Right forelimb (tissue), 1 donor: ENCODE measurements at regions not wholly inside any gene's neighbourhood (a gene's known extent, or its start where the extent isn't known, plus 50 kb on each side); places are given as distances from the start of the nearest gene placed in this dataset.
"Not testable (repeated sequence)": the region's sequence is repeated elsewhere in the genome, so short reads cannot be mapped to it uniquely, and the experiment has no call there.

Experiments
- DNase-seq: peaks from one replicate; pipeline ENCODE4 v3.0.0-alpha.2; 2018

DNA sequence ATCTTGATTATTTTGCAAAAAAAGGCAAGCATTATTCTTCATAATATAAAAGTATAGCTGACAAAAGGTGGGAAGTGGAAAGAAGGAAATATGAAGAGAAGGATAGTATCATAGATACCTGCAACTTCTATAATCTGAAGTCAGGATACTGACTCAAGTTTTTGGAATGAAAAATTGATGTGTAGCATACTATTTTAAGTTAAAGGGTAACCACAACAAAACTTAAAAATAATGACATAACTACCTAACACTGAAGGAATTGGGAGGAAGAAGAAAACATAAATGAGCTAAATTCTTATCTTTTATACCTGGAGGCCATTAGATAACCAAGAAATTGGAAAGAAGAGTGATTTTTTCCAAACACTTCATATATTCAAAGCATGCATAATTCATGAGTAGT, 51.8 kb upstream of the TLE1 start:
- no peak for DNase-seq

- no peak for DNase-seq
These were observed 58.7 kb upstream of the TLE1 start for GRCh38 chr9:81748091-81748490.

- DNase-seq, result no peak
These were observed 64.1 kb upstream of the TLE1 start for GRCh38 chr9:81753436-81753835.

GRCh38 chr9:81754245-81754644, 64.9 kb upstream of the TLE1 start:
- no peak for DNase-seq

GRCh38 chr9:81755721-81756120, 66.4 kb upstream of the TLE1 start:
- DNase-seq, result no peak

GRCh38 chr9:81756561-81756960, 67.2 kb upstream of the TLE1 start:
- DNase-seq, result no peak

- no peak for DNase-seq
These were observed 68.9 kb upstream of the TLE1 start for GRCh38 chr9:81758123-81758797.

DNA sequence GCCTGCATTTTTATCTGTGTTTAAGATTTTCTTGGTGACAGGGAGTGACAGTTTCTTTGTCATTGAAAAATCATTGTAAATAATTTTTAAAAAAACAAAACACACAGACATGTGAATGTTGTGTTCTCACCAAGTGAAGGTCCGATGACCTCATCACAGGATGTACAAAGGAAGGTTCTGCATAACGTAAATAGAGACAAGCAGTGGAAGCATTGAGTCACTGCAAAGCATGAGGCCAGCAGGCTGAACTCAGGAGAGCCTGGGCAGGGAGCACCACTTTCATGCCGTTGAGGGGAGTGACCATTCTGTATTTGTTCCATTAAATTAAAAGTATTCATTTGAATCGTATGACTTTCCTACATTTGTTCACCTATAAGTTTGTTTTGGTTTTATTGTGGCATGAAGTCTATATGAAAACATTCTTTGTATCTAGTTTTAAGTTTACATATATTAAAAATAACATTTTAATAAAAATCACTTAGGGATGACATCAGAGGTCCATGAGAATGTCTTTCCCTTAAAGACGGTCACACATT, 70.4 kb upstream of the TLE1 start:
- DNase-seq, result no peak

GRCh38 chr9:81767921-81768320, 78.6 kb upstream of the TLE1 start:
- no peak for DNase-seq

- no peak for DNase-seq
These were observed 82.2 kb upstream of the TLE1 start for GRCh38 chr9:81771571-81771970.

DNA sequence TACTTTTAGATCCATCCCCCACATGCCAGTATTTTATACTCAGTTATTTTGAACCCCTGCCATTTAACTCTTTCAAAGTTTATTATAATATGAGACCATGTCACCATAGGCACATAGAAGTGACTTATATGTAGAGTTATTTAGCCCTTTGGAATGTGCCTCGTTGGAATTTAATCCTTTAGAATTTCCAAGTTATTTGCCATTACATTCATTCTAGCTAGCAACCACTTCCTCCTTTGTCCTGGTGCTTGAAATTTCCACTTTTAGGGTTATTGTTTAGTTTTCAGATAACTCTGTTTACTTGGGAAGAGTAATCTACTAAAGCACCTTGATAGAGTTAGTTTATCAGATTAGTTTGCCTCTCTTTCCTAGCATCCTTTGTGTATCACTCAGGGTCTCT, 82.8 kb upstream of the TLE1 start:
- no peak for DNase-seq

DNA sequence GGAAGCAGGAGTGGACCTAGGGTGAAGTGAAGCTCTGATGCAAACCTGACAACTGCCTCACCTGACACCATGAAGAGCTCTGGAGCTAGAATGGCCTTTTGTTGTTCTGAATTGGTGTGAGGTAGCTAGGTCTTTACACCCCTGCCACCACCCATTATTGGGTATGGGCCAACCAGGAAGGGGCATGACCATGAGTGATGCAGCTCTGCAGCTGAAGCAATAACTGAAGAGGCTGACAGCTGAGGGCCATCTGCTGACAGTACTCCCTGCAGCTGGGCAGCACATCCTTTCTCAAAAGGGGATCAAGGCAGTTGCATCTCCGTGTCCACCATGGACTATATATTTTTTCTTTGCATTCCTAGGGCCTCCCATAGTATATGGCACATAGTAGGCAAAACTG, 87.0 kb upstream of the TLE1 start:
- no peak for DNase-seq

DNA sequence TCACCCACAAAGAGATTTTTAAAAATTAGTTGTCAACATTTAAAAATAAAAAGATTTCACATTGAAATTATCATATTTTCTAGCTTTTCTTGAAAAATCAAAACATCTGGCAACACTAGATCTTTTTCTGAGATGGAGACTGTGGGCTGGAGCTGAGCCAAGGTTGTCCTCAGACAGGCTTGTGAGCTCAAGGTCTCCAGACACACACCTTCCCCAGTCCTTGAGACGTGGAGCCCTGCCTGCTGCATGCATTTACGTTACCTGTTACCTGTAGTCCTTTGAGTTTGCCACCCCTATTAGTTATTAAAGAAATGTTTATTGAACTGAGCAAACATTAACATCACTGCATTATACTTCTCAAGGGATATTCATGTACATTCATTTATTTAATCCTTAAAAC, 87.5 kb upstream of the TLE1 start:
- DNase-seq, result no peak

DNA sequence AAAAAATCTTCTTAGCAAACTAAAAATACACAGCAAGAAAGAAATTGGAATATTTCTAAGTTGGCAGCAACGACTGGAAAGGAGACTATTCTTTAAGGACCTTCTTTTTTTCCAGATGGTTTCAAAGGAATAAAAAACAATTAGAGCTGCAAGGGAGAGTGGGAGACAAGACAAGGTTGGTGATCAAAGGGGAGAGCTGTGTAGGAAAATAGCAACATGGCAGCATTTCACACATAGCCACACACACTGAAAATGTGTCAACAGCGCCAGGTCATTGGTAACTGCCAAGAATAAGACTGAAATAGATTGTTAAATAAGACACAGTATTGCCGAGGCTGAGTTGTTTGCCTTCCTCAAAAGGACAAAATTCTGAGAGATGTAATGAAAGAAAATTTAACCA, 88.1 kb upstream of the TLE1 start:
- DNase-seq, result no peak

DNA sequence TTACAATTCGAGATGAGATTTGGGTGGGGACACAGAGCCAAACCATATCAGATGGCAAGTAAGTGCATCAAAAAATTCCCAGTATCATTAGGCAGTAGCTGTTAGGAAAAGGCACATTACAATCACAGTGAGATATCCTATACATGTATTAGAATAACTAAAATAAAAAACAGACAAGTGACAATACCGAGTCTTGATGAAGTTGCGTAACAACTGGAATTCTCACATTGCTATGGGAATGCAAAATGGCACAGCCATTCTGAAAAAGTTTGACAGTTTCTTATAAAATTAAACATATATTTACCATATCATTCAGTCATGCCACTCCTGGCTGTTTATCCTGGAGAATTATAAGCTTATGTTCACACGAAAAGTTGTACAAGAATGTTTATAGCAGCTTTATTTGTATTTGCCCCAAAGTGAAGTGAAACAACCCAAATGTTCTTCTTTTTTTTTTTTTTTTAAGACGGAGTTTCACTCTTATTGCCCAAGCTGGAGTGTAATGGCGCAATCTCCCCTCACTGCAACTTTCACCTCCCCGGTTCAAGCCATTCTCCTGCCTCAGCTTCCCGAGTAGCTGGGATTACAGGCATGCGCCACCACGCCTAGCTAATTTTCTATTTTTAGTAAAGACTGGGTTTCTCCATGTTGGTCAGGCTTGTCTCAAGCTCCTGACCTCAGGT, 93.1 kb upstream of the TLE1 start:
- no peak for DNase-seq

DNA sequence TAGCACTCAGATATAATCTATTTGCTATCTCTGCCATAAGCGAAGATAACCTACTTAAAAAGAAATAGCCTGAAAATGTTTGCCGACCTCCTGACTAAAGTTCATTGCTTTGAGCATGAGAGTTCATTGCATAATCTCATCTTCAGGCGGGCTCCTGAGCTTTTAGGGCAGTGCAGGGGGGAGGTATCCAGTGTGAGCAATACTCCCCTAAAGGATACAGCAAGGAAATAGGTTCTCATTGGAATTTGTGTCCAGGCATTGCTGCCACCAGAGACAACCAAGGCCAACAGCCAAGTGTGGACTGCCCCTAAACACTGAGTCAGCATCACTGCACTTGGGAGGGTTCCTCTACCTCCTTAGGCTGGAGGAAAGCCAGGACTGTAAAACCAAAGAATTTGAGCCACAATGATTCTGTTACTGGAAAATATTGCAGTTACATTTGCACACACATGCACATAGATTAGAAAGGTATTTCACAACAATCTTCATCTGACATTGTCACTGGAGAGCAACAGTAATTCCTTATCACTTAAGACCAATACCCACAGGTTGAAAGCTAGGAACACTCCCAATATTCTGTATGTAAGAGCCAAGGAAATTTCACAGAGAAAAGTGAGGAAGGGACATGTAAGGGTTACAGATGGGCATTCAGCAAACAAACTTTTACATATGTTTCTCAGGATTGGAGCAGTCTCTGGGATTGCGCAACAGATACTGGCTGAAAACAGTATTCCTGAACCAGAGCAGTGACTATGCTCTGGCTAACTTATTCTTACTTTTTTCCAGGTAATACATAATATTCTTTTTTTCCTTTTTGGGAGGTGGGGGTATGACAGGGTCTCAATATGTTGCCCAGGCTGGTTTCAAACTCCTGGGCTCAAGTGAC, 98.6 kb upstream of the TLE1 start:
- DNase-seq, result no peak

- no peak for DNase-seq
These were observed 100.4 kb upstream of the TLE1 start for GRCh38 chr9:81789721-81790120.

DNA sequence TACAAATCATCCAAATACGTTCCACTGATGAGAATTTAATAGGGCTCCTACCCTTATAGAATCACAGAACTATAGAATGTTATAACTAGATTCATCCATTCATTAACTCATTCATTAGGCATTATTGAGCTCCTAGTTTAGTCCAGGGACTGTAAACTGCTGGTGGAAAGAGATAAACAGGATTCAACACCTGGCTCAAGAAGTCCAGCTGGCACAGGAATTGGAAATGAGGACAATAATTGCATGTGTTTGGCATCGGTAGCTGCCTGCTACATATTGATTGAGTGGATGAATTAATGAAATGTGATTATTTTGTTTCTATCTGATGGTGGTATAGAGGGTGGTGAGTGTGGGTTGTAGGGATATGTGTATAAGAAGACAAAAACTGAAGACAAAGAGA, 100.8 kb upstream of the TLE1 start:
- no peak for DNase-seq

DNA sequence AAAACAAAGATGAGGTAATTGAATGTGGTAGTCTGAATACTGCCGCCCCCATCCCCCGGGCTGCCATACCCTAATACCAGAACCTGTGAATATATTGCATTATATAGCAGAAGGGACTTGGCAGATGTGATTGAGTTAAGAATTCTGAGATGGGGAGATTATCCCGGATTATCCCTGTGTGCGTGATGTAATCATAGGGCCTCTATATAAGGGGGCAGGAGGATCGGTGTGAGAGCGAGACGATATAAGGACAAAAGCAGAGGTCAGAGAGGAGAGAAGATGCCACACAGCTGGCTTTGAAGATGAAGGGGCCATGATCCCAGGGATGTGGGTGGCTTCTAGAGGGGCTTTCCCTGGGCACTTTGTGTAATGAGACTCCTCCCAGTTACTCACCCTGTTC, 101.7 kb upstream of the TLE1 start:
- no peak for DNase-seq

- DNase-seq, result no peak
These were observed 109.3 kb upstream of the TLE1 start for GRCh38 chr9:81798606-81799005.

- no peak for DNase-seq
These were observed 111.8 kb upstream of the TLE1 start for GRCh38 chr9:81801190-81801589.

DNA sequence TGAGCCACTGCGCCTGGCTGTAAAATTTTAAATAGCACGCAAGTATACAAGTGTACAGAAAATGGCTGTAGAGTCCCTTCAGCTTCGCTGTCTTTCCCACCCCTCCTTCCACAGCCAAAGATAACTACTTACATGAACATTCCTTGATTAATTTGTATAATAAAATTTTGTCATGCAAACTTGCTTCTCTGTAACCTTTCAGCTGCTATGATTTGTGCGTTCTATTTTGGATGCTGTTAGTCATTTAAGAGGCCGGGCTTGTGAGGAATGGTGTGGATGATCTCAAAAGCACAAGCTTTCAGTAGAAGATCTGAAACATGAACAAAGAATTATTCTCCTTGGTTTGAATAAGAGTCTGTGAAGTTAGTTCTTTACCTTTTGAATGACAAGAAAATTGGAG, 115.0 kb upstream of the TLE1 start:
- DNase-seq, result no peak

- DNase-seq, result not testable (repeated sequence)
These were observed 116.5 kb upstream of the SPATA31D4 start for GRCh38 chr9:81811688-81812087.

DNA sequence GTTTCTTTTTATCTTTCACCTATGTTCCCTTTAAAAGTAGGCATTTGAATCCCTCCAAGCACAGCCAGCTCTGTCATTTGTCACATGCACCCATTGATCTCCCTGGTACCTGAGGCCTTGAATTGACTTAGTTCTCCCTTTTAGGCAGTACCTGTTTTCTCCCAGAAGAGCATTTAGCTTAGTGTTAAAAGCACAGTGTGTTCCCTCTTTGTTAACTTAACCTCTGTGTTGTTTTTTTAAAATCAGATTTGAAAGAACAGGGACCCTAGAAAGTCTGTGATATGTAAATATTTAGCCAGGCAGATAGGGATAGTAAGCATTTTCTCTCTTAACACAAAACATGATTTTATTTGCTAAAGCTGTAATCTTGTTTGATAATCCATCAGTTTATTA, 113.8 kb upstream of the SPATA31D4 start:
- no peak for DNase-seq
